ENCODE measurements at regions not wholly inside any gene's neighbourhood (a gene's known extent, or its start where the extent isn't known, plus 50 kb on each side); places are given as distances from the start of the nearest gene placed in this dataset.
"Not testable (repeated sequence)": the region's sequence is repeated elsewhere in the genome, so short reads cannot be mapped to it uniquely, and the experiment has no call there.

DNA sequence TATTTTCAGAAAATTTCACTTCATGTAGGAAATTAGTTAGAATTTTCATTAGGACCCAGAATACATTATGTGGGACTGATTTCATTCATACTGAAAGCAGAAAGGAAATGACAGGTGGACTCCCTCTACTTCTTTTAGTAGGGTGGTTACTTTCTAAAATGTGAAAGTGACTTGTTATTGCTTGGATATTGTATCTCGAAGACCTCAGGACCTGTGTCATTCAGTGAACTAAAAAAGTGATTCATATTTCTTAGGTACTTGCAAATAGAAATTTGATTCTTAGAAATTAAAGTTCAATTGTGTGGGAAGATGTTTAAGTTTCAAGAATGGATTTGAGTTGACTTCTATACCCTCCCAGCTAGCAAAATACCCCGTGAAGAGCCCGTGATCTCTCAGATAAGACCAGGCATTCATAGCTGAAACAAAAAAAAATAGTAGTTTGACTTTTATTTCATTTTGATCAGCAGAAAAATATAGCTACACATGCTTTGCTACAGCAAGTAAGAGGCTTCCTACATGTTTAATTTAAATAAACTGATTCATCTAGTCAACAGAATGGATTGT, 1037.1 kb downstream of the GATA3 start:
- no peak for DNase-seq

DNA sequence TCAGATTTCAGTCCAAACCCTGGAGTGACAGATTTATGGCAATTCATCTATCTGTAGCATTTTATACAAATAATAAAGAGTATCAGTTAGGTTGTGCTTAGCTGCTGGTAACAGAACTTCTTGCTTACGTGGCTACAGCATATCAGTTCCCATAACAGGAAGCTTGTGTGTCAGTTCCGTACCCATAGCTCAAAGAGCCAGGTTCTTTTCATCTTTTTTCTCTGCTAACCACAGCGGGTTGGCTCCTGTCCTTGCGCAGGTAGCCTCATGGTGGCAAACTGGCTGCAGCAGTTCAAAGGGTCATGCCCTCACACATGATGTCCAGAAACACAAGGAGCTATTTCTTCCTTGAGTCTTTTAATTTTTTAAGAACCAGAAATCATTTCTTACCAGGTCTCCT, 1041.8 kb downstream of the GATA3 start:
- no peak for DNase-seq

DNA sequence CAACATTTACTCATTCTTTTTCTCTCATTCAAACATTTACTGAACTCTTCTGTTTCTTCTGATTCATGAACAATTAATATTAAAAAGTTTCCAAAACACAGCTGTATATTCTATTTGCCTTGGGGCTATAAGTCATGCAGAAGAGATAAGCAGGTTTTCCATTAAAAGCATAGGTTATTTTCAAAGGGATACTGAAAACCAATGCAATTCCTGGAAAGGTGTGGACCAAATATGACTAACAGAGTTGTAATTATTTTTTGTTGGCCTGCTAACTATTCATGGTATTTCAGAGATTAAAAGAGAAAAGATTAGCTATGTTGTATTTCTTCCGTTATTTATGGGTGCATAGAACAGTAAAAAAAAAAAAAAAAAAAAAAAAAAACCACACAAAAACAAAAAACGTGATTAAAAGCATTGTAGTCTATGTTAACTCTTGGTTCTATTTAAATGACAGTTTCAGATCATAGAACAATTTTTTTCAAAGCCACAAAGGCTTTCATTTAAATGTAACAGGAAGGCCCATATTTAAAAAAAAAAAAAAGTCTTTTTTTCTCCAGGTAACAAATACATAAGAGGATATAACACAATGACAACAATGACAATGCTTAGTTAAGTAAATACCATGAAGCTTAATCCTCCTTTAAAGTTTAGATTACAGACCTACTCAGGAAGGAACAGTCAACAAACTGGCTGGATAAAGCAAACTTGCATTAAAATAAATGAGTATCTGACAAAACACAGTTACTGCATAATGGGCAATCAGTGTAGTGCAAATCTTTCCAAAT, 1042.9 kb downstream of the GATA3 start:
- no peak for DNase-seq

DNA sequence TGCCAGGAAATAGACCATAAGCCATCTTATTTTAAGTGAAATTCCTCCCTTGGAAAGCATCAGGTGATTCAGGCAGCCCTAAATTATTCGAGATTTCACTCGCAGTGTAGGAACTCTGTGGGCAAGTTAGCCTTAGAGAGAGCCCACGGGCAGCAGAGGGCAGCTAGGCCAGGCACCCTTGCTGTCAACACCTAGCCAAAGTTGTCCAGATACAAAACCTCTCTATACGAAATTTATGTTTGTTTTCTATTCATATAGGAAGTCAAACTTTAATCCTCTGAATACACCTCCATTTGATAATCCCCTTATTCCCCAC, 1043.5 kb downstream of the GATA3 start:
- no peak for DNase-seq

DNA sequence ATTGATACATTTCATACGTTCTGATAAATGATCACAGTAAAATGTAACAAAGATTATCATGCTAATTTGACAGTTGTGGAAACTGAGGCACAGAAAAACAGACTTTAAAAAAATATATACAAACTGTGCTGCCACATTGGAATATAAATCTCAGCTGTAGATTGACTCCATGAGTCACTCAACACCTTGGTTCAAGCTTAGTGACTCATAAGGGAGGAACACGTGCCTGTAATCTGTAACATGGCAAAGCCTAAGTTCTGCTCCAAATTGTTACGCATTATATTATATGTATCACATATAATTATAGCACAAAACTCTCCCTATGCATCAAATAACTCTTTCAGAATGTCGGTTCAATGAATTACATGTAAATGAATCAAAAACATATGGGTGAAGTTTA, 1047.5 kb downstream of the GATA3 start:
- DNase-seq: no peak

DNA sequence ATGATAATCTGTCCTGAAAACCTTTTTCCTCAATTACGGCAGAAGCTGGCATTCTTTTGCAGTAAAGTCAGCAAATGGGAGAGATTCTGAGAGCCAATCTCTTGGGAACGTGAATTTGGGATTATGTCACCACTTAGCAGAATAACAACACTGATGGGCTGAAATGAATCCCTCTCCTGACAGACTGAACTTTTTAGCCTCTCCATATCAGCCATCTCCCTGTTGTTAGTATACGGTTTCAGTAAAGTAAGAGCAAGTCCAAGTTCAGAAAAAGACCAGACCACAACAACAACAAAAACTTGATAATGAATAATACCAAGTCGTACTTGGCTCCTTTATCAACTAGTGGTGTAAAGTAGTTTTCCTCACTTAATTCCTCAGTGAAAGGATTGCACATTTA, 1048.8 kb downstream of the GATA3 start:
- DNase-seq: no peak

DNA sequence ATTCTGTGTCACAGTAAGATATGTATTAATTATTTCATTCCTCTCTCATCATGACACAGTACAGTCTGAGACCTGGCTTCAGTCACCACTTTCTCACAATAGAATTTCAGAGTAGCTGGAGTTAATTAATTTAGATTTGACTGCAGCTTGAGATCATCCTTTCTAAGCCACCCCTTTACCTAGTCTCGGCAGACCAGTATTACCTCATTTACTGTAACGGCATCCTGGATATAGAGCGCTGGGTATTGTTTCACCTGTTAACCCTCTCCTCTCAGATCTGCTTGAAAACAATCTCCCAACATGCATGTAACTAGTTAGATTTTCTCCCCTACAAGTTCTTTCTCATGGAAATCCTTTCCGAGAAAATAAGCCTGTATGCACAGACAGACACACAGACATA, 1057.5 kb downstream of the GATA3 start:
- DNase-seq: no peak

DNA sequence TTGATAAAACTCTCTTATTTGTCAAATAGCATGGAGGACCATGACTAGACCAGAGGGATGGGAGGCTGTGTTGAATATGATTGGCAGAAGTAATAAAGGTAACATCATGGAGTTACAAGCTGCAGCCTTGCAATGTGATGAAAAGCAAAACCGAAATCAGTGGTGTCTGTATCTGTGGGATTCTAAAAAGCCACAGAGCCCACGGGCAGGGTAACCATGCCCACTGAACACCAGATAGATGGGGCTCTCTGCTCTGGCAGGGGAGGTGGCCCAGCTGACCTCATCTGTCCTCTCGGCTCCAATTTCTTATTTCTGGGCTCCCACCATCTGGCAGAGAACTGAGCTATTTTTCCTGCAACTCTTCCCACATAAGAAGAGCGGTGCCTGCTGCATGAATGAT, 1072.2 kb downstream of the GATA3 start:
- DNase-seq: no peak

DNA sequence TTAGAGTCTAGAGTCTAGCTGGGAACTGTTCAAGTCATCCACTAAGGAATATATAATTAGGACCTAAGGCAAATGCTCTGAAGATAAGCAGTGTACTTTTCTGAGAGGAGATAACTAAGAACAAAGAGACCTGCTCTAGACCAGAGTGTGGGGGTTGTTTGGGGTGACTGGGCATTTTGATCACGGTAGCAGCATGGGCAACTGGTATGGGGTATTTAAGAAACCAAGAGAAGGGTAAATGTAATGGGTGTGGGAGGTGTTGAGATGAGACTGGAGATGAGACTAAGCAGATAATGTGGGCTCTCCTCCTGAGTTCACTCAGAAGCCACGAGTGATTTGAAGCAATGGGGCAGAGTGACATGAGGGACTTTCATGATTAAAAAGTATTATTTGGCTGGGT, 1082.9 kb downstream of the GATA3 start:
- DNase-seq: no peak

DNA sequence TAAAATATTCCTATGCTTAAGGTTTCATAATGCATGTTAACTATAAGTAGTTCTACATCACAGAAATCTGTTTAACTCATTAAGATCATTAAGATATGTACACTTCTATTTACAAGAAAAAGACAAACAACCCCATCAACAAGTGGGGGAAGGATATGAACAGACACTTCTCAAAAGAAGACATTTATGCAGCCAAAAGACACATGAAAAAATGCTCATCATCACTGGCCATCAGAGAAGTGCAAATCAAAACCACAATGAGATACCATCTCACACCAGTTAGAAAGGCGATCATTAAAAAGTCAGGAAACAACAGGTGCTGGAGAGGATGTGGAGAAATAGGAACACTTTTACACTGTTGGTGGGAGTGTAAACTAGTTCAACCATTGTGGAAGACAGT, 1084.3 kb downstream of the GATA3 start:
- not testable (repeated sequence) for DNase-seq

DNA sequence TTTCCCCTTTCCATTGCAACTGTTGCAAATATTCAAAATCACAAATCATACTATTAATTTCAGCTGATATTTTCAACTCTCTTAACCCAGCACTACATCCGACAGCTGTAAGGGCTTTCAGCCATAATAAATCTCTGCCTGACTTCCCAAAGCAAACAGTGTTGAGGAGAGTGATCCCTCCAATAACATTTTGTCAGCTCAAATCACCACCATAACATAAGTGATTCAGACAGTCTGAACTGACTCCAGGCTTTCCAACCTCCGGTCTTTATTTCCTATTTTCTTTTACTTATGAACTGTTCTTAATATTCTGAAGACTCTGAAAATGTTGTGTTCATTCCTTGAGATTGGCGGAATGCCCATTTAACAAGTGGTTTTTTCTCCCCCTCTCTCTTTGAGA, 1085.9 kb downstream of the GATA3 start:
- no peak for DNase-seq

DNA sequence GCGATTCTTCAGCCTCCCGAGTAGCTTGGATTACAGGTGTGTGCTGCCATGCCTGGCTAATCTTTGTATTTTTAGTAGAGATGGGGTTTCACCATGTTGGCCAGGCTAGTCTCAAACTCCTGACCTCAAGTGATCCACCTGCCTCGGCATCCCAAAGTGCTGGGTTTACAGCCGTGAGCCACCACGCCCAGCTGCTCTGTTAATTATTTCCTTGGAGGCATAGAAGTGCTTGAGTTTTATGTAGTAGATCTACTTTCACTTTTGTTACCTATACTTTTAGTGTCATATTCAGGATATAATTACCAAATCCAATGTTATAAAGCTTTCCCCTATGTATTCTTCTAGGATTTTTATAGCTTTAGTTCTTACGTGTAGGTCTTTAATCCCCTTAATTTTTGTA, 1093.0 kb downstream of the GATA3 start:
- no peak for DNase-seq

DNA sequence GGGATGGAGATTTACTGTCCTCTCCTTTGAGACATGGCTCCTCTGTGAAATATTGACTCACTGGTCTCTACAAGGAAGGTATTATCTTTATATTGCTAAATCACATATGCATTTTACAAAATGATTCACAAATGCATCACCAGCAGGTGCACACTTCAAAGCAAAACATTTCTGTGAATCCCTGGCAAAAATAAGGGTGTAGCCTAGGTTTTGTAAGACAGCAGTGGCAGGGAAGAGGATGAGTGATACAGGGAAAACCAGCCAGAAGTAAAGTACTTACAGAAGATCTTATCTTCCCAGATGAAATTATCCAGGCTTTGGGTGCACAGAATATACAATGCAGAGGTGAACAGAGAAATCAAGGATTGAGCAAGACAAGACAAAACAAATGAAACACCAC, 1094.6 kb downstream of the GATA3 start:
- DNase-seq: no peak

DNA sequence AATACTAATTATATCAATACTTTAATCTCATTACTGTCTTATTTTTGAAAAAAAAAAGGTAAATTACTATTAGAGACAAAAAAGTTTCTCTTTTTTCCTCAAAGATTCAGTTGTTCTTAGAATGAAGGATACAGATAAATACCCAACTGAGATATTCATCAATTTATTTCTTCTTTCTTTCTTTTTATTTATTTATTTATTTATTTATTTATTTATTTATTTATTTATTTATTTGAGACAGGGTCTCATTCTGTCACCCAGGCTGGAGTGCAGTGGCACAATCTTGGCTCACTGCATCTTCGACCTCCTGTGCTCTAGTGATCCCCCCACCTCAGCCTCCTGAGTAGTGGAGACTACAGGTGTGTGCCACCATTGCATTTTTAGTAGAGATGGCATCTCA, 1098.6 kb downstream of the GATA3 start:
- not testable (repeated sequence) for DNase-seq

DNA sequence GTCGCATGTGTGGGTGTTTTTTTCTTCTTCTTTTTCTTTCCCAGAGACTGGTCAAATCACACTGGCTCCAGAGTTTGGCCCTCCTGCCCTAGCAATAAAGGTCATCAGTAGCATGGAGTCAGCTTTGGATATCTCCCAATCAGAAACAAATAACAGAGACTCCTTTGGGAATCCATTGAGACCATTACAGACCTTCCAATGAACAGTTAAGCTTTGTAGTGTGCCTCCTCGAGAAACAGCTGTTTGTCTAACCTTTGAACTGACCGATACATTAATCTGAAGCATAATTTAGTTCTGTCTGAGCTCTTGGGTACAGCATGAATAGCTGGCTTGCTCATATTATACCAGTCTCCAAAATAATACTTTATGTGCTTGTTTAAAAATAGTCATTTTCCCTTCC, 1103.2 kb downstream of the GATA3 start:
- no peak for DNase-seq

DNA sequence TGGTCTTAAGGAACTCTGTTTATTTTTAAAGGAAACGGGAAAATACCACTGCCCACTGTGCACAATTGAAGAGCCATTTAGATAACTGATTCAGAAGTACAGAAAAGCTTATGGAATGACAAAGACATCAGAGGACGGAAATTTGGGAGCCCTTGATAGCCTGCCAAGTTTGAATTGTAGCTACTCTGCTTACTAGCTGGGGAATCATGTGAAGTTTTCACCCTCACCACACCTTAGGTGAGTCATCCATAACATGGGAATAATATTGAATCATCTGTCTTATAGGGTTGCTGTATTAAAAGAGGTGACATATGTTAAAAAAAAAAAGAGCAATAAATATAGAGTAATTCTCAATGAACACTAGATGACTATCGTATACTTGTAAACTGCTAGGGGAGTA, 1104.2 kb downstream of the GATA3 start:
- DNase-seq: no peak

DNA sequence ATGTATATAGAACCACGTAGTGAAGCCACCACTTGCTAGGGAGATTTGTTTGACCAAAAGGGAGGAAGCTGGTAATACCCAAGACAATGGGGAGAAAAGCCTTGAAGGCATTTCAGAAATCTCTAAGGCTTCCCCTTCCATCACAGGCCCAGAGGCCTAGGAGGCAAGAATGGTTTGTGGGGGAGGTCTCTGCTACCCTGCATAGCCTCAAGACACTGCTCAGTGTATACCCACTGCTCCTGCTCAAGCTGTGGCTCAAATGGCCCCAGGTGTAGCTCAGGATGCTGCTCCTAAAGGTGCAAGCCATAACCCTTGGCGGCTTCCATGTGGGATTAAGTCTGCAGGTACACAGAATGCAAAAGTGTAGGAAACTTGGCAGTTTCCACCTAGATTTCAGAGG, 1105.8 kb downstream of the GATA3 start:
- DNase-seq: no peak

DNA sequence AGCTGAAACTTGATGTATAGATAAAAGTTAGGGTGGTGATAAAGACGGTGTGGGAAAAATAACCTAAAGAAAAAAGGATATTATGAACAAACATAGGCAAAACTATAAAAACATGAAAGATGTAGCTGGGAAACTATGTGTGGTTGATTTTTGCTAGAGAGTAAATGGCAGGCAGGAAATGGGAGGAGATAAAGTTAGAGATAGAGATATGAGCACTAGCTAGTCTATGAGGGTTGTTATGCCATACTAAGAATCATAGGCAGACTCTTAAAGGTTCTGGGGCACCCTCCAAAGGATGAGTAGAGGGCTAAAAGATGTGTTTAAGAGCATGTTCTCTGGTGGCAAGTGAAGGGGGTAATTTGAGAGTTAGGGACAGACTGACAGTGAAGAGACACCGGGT, 1109.2 kb downstream of the GATA3 start:
- DNase-seq: no peak

DNA sequence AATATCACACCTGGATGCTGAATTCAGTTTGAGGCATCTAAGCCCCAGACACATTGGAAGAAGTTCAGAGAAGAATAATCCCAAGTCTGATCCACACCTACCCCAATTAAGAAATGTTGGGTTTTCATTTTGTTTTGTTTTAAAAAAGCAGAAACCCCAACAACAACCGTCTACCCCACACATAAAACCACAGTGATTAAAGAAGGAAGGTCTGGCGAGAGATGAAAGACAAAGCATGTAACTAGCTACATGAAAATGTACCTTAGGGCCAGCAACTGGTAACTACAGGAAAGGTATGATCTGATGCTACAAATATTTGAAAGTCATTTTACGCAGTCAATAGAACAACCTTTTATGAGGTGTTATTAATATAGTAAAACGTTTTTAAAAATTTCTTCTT, 1112.3 kb downstream of the GATA3 start:
- no peak for DNase-seq

DNA sequence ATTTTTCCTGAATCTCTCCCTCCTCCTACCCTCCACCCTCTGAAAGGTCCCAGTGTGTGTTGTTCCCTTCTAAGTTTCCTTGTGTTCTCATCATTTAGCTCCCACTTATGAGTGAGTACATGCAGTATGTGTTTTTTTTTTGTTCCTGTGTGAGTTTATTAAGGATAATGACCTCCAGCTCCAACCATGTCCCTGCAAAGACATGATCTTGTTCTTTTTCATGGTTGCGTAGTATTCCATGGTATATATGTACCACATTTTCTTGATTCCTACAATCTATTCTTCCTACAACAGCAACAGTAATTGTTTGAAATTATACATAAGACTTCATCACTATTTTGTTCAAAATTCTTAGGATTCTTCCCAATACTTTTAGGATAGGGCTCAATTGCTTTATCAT, 1117.8 kb downstream of the GATA3 start:
- no peak for DNase-seq

DNA sequence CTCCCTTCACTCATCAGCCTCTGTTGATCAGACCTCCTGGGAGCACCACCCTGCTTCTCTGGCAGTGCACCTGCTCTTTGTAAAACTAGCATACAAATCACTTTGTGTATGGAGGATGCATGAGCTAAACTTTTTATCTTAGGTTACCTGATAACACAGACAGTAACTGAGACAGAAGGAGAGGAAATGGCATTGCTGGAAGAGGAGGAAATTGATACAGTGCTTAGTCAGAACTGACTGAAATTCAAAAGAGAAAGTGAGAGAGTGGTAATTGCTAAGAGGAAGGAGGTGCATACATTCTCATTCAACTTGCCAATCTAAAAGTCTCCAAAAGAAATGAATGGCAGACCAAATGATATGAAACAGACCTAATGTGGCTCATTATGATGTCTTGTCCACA, 1120.7 kb downstream of the GATA3 start:
- no peak for DNase-seq

DNA sequence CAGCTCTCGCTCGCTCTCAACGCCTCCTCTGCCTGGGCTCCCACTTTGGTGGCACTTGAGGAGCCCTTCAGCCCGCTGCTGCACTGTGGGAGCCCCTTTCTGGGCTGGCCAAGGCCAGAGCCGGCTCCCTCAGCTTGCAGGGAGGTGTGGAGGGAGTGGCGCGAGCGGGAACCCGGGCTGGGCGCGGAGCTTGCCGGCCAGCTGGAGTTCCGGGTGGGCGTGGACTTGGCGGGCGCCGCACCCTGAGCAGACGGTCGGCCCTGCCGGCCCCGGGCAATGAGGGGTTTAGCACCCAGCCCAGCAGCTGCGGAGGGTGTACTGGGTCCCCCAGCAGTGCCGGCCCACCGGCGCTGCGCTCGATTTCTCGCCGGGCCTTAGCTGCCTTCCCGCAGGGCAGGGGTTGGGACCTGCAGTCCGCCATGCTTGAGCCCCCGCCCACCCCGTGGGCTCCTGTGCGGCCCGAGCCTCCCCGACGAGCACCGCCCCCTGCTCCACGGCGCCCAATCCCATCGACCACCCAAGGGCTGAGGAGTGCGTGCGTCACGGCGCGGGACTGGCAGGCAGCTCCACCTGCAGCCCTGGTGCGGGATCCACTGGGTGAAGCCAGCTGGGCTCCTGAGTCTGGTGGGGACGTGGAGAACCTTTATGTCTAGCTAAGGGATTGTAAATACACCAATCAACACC, 1128.9 kb downstream of the GATA3 start:
- not testable (repeated sequence) for DNase-seq

DNA sequence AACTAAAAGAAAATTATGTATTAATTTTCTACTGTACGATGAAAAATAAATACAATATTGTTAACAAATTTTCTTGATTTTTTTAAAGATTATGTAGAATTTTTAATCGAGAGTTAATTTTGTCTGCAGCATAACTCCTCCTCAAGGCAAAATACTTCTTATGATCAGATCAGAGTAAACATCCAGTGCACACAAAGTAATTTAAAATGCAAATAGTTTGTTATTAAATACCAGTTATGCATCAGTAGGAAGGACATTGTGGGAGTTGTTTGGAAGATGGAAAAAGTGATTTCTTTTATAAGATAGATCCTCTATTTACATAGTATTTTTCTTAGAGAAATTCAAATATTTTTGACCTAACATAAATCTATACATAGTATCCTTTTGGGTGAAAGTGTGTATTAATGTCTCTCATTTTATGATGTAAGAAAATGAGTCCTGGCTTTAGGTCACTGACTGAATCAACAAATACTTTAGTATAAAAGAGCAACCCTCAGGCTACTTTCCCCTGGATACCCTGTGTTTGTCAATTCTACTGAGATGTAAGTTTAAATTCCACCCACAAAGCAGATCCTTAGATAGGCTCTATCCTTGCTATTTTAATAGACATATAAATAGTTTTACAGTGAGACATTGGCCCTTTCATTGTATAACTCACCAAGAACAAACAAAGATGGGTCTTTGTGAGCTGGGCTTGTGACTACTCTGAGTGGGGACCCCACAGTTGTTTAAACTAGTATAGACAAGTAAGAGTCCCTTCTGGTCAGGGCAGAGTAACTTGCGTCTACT, 1133.7 kb downstream of the GATA3 start:
- DNase-seq: no peak

DNA sequence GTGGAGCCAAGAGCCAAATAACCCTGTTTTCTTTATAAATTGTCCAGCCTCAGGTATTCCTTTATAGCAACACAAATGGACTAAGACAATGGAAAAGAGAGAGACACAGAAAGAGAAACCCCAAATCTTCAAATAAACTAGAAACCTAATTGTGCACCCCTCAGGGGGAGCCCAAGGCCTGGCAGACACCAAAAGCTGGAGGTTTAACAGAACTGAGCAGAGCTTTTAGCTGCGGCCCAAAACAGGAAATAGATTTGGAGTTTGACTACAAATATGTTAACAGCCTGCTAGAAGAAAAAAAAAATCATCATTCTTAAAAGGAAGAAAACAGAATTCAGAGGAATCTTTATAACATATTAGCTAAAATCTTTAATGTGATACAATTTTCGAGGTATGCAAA, 1135.0 kb downstream of the GATA3 start:
- no peak for DNase-seq
